Thyroid gland (tissue), 4 donors: ENCODE measurements at regions not wholly inside any gene's neighbourhood (a gene's known extent, or its start where the extent isn't known, plus 50 kb on each side); places are given as distances from the start of the nearest gene placed in this dataset.

Experiments used
- CTCF ChIP-seq, 6 experiments: fragments of 200-600 bp in 3 of 6; fragments of 450-650 bp in 3 of 6; sonication (generic) in 3 of 6; IDR thresholded peaks; one replicate each; pipeline ENCODE4 v1.5.1; 2016 to 2019; ENCODE audit warnings: antibody characterized with exemption in 6 of 6, mild to moderate bottlenecking in 2 of 6, inconsistent platforms in 1 of 6, moderate library complexity in 1 of 6
- POLR2A ChIP-seq, 2 donors: fragments of 450-650 bp; IDR thresholded peaks; one replicate each; pipeline ENCODE4 v1.6.1; 2017; ENCODE audit warnings: antibody characterized with exemption in 2 of 2, mild to moderate bottlenecking in 2 of 2, moderate library complexity in 1 of 2

GRCh38 chr17:70655176-70655958, 486.0 kb downstream of the KCNJ2 start:
- TF ChIP-seq CTCF (IDR thresholded peaks at IDR 0.05): no peak
- no peak for TF ChIP-seq POLR2A (IDR thresholded peaks at IDR 0.05)
